HG03432 (cell line): ENCODE measurements at regions not wholly inside any gene's neighbourhood (a gene's known extent, or its start where the extent isn't known, plus 50 kb on each side); places are given as distances from the start of the nearest gene placed in this dataset.
"Not testable (repeated sequence)": the region's sequence is repeated elsewhere in the genome, so short reads cannot be mapped to it uniquely, and the experiment has no call there.

Experiments used
- ATAC-seq: cut with Tn5 transposase; IDR thresholded peaks from one replicate; pipeline ENCODE4 v1.9.1; 2021; ENCODE audit warnings: mild to moderate bottlenecking, moderate library complexity; ENCODE audit not compliant: unreplicated experiment

DNA sequence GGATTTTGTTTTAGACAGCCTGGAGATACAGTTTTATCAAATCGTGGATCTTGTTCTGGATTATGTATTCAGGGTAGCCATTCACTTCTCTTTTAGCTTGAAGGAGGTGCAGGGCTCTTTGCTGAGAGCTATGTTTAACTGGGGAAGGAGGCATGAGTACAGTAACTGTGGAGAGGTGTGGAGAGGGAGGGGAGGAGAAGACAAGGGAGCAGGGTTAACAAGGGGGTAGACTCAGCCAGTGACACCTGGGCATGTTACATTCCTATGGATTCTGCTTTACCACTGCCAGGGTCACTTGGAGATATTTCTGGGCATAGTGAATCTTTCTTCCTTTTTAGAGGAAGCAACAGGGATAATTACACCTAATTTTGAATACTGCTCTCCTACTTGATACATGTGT lies 536.0 kb downstream of the TMEM135 start:
- no peak for ATAC-seq

- ATAC-seq = no peak
Observed at GRCh38 chr11:87572881-87573280, 535.1 kb downstream of the TMEM135 start.

DNA sequence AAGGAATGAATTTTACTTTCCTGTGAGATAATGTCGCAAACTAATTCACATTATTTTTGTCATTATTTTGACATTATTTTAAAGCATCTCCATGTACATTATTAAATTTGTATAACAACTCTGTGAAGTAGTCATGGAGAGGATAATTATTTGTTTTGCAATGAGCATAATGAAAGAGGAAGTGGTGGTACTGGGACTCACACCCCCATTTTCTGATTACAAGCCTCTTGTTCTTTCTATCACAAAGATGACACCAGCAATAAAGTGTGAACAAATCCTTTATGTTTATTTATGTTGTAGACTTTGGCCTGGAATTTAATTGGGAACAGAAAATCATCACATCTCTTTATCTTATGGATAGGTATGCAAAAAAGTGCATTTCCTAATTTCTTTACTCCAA lies 522.6 kb downstream of the TMEM135 start:
- ATAC-seq = no peak

GRCh38 chr11:87559852-87560251 lies 522.1 kb downstream of the TMEM135 start:
- ATAC-seq = not testable (repeated sequence)

DNA sequence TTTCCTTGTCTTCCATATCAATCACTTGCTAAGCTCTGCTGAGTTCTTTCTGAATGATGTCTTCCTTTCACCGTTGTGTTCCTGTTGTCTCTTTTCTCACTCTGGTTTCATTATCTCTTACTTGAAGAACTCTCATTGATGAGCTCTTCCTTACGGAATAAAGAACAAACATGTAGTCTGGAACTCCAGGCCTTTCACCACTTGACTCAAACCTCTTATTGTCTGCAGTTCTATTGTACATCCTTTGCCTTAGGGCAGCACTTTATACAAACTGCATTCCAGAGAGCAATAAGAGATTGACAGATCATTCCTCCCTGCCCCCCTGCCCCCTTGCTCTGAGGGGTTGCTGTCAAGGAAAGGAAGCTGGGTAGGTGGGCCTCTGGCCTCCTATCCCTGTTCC lies 517.4 kb downstream of the TMEM135 start:
- ATAC-seq = no peak

DNA sequence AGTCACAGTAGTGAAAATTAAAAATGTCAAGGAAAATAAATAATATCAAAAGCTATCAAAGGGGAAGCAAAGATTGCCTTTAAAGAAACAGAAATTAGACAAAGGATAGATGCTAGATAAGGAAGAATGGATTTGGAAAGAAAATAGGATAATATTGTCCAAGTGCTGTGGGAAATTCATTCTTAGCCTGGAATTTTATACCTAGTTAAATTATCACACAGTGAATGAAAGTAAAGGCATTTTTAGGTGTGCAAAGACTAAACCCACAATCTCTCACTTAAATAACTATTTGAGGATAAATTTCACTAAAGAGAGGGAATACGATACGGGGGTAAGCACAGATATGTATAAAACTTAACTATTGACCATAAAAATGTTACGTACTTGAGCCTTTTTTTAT lies 511.1 kb downstream of the TMEM135 start:
- ATAC-seq = no peak

DNA sequence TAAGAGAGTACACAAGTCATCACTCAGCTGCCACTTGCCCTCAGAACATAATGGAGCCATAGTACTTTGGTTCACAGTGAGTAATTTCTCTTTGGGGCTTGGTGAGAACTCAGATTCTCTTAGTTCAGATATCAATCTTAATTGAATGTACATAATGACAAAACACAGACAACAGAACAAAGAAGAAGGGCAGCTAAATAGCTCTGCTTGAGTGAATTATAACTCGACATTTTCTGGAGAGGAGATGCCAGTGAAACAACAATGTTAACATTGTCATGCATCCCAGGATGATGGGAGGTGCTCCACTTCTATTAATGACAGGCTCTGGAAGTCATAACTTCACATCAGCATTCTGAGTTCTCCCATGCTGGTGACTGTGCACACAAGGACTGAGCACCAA lies 508.1 kb downstream of the TMEM135 start:
- ATAC-seq = no peak

- ATAC-seq = no peak
Observed at GRCh38 chr11:87539596-87539995, 501.9 kb downstream of the TMEM135 start.

GRCh38 chr11:87536565-87536964 lies 498.8 kb downstream of the TMEM135 start:
- ATAC-seq = no peak

DNA sequence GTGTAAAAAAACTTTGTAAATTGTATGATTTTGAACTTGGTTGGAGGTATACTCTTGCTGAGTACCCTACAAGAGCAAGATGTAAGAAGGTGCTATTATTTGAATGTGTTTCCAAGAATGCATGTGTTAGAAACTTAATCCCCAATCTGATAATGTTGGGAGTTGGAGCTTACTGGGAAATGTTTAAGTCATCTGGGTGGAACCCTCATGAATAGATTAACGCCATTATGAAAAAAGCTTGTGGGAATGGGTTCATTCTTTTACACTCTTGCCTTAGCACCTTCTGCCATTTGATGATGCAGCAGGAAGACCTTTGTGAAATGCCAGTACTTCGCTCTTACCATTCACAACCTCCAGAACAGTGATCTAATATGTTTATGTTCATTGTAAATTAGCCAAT lies 498.3 kb downstream of the TMEM135 start:
- ATAC-seq = no peak

- no peak for ATAC-seq
Observed at GRCh38 chr11:87535513-87535912, 497.8 kb downstream of the TMEM135 start.

- not testable (repeated sequence) for ATAC-seq
Observed at GRCh38 chr11:87531835-87532234, 494.1 kb downstream of the TMEM135 start.

GRCh38 chr11:87529486-87529885 lies 491.8 kb downstream of the TMEM135 start:
- no peak for ATAC-seq

GRCh38 chr11:87528752-87529151 lies 491.0 kb downstream of the TMEM135 start:
- ATAC-seq = no peak

- ATAC-seq = no peak
Observed at GRCh38 chr11:87523276-87523675, 485.5 kb downstream of the TMEM135 start.

GRCh38 chr11:87518266-87518665 lies 480.5 kb downstream of the TMEM135 start:
- ATAC-seq = no peak

DNA sequence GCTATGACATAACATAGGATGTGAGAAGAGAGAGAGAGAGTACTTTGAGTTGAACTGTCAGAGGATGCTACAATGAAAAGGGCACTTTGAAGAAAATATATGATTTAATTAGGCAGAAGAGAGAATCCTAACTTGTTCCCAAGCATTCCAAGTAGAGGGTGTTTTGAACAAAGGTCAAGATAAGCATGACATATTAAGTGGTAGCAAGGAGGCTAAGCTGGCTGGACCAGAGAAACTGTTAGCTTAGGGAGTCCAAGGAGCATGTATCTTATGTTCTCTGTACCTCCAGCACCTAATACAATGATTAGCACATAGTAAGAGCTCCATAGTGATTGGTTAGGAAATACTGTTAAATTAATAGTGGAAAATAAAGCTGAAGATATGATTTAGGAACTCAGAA lies 479.6 kb downstream of the TMEM135 start:
- ATAC-seq = no peak

DNA sequence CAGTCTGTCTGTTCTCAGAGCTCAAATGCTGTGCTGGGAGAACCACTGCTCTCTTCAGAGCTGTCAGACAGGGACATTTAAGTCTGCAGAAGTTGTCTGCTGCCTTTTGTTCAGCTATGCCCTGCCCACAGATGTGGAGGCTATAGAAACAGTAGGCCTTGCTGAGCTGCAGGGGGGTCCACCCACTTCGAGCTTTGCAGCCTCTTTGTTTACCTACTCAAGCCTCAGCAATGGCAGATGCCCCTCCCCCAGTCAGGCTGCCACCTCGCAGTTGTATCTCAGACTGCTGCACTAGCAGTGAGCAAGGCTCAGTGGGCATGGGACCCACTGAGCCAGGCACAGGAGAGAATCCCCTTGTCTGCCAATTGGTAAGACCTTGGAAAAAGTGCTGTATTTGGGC lies 470.0 kb downstream of the TMEM135 start:
- not testable (repeated sequence) for ATAC-seq

GRCh38 chr11:87506946-87507345 lies 469.2 kb downstream of the TMEM135 start:
- ATAC-seq = not testable (repeated sequence)

GRCh38 chr11:87501388-87501787 lies 463.7 kb downstream of the TMEM135 start:
- ATAC-seq = no peak

DNA sequence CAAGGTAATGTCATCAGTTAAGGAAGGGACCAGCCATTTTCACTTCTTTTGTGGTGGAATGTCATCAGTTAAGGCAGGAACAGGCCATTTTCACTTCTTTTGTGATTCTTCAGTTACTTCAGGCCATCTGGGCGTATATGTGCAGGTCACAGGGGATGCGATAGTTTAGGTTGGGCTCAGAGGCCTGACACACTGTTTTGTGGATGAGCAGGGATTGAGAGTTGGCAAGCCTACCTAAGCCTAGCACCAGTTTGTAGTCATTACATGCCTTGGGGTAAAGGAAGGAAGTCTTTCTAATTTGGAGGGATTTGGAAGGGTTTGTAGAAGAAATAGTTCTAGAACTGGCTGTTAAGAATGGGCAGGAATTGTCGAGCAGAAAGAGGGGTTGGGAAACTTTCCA lies 457.2 kb downstream of the TMEM135 start:
- not testable (repeated sequence) for ATAC-seq

DNA sequence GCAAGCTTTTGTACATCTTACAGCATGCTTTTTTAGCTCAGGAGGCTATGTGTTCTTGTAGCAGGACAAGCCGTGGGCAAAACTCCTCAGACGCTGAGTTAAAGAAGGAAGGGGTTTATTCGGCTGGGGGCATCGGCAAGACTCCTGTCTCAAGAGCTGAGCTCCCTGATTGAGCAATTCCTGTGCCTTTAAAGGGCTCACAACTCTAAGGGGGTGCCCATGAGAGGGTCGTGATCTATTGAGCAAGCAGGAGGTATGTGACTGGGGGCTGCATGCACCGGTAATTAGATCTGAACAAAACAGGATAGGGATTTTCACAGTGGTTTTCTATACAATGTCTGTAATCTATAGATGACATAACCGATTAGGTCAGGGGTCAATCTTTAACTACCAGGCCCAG lies 456.3 kb downstream of the TMEM135 start:
- ATAC-seq = not testable (repeated sequence)

GRCh38 chr11:87493516-87493915 lies 455.8 kb downstream of the TMEM135 start:
- ATAC-seq = no peak

DNA sequence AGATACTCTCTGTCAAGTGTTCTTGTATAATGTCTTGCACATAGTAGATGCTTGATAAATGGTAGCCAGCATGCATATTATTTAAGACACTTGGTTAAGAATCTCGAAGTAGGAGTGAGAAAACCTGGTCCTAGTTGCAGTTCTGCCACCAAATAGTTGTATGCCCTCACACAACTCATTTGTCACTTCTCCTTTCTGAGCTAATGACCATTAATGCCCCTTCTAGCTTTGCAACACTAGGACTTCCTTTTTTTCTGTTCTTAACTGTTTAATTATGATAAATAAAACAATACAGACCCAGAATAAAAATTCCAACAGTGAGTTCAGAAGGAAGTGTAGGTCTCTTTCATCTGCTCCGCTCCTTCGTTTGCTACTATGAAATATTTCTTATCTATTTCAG lies 453.6 kb downstream of the TMEM135 start:
- ATAC-seq = no peak
